Rectal smooth muscle tissue (tissue), 1 donor: ENCODE measurements at regions not wholly inside any gene's neighbourhood (a gene's known extent, or its start where the extent isn't known, plus 50 kb on each side); places are given as distances from the start of the nearest gene placed in this dataset.
A peak's percentile ranks its signal among the peaks of the same experiment; 100 is the strongest.
"Not testable (repeated sequence)": the region's sequence is repeated elsewhere in the genome, so short reads cannot be mapped to it uniquely, and the experiment has no call there.

Experiments
- H3K27ac ChIP-seq: one replicate; pipeline ENCODE4 v1.7.0; 2013; ENCODE audit warnings: low read depth, low read length, inconsistent platforms
- H3K27me3 ChIP-seq: one replicate; pipeline ENCODE4 v1.7.0; 2013; ENCODE audit warnings: low read length; ENCODE audit not compliant: control insufficient read depth, insufficient read depth
- H3K36me3 ChIP-seq: one replicate; pipeline ENCODE4 v1.7.0; 2013; ENCODE audit warnings: low read length; ENCODE audit not compliant: control insufficient read depth, insufficient read depth
- H3K4me1 ChIP-seq: one replicate; pipeline ENCODE4 v1.7.0; 2013; ENCODE audit warnings: low read length; ENCODE audit not compliant: control insufficient read depth, insufficient read depth
- H3K4me3 ChIP-seq: one replicate; pipeline ENCODE4 v1.7.0; 2013; ENCODE audit warnings: low read length
- H3K9ac ChIP-seq: one replicate; pipeline ENCODE4 v1.7.0; 2013; ENCODE audit warnings: low read length

DNA sequence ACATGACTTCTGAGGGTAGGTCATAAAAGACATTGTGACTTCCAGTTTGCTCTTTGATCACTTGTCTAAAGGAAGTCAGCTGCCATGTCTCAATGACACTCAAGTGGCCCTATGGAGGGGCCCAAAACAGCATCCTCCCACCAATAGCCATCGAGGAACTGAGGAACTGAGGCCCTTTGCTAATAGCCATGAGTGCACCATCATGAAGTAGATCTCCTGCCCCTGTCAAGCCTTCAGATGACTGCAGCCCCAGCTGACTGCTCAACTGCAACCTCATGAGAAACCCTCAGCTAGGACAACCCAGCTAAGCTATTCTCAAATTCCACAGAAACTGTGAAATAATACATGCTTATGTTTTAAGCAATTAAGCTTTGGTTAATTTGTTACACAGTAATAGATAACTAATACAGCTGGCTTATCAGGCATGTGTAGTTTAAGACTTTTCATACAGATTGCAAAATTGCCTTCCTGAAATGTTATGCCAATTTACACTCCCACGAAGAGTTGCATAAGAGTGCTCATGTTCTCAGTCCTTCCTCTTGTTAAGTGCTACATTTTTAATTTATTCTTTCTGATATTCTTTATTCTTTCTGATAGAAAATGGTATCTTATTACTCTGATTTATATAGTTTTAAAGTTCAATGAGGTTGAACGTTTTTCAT lies 105.6 kb upstream of the NDUFV2 start:
- no peaks in the 10 kb centered on the region for H3K27me3 ChIP-seq
- H3K27ac ChIP-seq, result no peak overlapping the region
- no peak overlapping the region for H3K4me3 ChIP-seq
- H3K4me1 ChIP-seq, result peaks cover 16% of the 10 kb centered on the region
- no peaks in the 10 kb centered on the region for H3K36me3 ChIP-seq
- no peak overlapping the region for H3K9ac ChIP-seq

DNA sequence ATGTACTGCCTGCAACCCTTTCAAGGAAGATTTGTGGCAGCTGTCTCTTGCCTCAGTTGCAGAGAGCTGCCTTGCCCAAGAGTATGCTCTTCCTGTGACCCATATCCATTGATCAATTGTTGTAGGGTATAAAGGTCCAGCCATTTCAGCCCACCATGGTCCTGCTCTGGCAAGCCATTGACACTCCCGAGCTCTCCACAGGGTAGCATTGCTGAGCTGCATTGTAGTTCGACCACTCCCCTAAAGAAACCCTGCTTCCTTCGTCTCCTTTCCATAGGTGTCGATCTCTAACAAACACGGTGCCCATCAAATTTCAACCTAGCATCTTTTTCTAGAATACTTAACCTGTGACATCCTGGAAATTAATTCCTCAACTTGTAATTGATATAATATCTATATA lies 104.9 kb upstream of the NDUFV2 start:
- Histone ChIP-seq H3K36me3 (no peaks in the 10 kb centered on the region), H3K9ac (no peak overlapping the region), H3K27me3 (no peaks in the 10 kb centered on the region), H3K27ac (no peak overlapping the region), H3K4me1 (peaks cover 16% of the 10 kb centered on the region), H3K4me3 (no peak overlapping the region)

DNA sequence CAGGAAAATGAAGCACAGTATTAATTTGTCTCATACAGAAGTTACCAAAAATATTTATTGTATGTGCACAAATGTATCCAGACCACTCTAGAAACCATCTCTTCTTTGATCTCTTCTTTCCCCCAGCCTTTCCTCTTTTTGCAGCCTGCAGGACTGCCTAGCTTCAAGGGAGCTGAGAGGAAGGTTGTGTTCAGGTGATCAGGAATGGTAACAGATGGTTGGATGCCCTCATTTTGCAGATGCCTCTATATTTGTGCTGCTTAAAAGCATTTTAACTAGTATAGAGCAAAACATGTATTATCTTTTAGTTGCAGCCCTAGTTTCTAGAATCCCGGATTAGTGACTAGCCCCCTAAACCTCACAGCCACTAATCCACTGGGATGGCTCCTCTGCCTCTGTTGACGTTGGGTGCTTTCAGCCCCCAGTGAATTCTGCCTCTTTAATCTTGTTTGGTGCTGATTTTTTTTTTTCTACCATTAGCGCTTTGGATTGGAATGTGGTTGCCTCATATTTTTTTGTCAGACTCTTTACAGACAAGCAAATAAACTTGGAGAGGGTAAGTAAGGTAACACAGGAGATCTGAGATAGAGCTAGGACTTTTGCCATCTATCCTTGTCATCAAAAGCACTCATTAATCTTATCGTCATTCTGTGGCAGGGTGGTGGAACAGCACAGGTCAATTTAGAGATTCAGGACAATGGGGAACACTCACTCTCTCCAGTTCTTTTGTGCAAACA lies 103.8 kb upstream of the NDUFV2 start:
- no peaks in the 10 kb centered on the region for H3K27me3 ChIP-seq
- H3K4me1 ChIP-seq, result peaks cover 16% of the 10 kb centered on the region
- H3K36me3 ChIP-seq, result no peaks in the 10 kb centered on the region
- H3K4me3 ChIP-seq, result no peak overlapping the region
- no peak overlapping the region for H3K9ac ChIP-seq
- H3K27ac ChIP-seq, result peak overlapping the region; percentile 4

DNA sequence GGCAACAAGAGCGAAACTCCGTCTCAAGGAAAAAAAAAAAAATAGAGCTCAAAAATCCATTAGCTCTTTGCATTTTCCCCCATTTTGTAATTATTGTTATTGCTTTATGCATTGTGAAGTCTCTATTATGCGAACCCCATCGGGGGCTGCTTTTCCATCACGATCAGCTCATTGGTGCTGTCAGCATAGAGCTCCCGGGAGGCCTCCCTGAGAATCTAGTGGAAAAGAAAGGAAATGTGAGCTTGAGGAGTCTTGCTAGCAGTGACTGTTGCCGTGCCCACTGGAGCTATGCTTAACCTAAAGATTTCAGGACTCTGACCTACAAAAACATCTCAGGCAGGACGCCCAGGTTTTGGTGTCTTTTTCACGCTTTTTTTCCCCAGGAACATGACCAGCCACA lies 102.6 kb upstream of the NDUFV2 start:
- Histone ChIP-seq H3K4me3 (no peak overlapping the region), H3K27ac (peak overlapping the region; percentile 73), H3K9ac (no peak overlapping the region), H3K36me3 (no peaks in the 10 kb centered on the region), H3K4me1 (peaks cover 16% of the 10 kb centered on the region), H3K27me3 (no peaks in the 10 kb centered on the region)

DNA sequence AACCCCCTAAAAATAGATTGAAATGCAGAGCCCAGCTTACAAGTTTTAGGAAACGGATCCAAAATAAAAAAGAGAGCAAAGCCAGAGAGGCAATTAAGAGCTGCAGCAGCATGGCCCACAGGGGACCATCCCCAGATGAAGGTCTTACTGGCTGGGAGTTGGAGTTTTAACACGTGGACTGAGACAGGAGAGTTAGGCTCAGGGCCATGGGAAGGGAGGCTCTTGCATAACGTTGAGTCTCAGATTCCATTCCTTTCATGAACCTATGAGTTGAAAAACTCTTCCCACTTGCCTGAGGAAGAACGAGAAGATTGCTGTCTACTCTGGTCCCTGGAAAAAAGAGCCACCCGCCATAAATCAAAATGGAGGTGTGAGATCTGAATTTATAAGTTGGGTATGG lies 101.8 kb upstream of the NDUFV2 start:
- no peak overlapping the region for H3K4me3 ChIP-seq
- no peaks in the 10 kb centered on the region for H3K27me3 ChIP-seq
- peak overlapping the region; percentile 80 for H3K27ac ChIP-seq
- H3K9ac ChIP-seq, result no peak overlapping the region
- H3K4me1 ChIP-seq, result peaks cover 16% of the 10 kb centered on the region
- no peaks in the 10 kb centered on the region for H3K36me3 ChIP-seq

DNA sequence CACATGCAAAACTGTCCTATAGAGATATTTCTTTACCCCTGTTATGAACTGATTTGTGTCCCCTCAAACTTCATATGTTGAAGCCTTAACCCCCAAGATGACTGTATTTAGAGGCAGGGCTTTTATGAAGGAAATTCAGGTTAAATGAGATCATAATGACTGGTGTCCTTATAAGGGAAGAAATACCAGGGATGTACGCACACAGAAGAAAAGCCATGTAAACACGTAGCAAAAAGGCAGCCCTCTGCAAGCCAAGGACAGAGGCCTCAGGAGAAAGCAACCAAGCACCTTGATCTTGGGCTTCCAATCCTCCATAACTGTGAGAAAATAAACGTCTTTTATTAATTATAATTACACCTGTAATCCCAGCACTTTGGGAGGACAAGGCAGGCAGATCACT lies 101.3 kb upstream of the NDUFV2 start:
- peak overlapping the region; percentile 80 for H3K27ac ChIP-seq
- H3K4me1 ChIP-seq, result peaks cover 16% of the 10 kb centered on the region
- no peaks in the 10 kb centered on the region for H3K36me3 ChIP-seq
- H3K4me3 ChIP-seq, result no peak overlapping the region
- no peaks in the 10 kb centered on the region for H3K27me3 ChIP-seq
- no peak overlapping the region for H3K9ac ChIP-seq

DNA sequence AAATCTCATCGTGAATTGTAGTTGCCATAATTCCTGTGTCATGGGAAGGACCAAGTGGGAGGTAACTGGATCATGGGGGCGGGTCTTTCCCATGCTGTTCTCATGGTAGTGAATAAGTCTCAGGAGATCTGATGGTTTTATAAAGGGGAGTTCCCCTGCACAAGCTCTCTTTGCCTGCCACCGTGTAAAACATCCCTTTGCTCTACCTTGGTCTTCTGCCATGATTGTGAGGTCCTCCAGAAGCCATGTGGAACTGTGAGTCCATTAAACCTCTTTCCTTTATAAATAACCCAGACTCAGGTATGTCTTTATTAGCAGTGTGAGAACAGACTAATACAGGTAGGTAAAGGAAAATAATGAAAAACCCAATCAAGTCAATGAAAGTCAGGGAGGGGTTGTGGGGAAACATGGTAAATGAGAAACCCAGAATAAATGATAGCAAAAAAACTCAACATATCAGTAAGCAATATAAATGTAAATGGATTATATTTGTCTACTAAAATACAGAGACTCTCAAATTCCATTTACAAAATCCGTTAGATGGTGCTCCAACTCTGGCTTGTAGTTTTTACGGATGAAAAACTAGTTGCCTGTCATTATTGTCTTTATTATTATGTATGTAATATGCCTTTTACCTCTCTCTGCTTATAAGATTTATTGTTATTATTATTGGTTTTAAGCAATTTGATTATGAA lies 98.9 kb upstream of the NDUFV2 start:
- Histone ChIP-seq H3K4me1 (peaks cover 16% of the 10 kb centered on the region), H3K9ac (no peak overlapping the region), H3K27me3 (no peaks in the 10 kb centered on the region), H3K4me3 (no peak overlapping the region), H3K36me3 (no peaks in the 10 kb centered on the region), H3K27ac (no peak overlapping the region)

DNA sequence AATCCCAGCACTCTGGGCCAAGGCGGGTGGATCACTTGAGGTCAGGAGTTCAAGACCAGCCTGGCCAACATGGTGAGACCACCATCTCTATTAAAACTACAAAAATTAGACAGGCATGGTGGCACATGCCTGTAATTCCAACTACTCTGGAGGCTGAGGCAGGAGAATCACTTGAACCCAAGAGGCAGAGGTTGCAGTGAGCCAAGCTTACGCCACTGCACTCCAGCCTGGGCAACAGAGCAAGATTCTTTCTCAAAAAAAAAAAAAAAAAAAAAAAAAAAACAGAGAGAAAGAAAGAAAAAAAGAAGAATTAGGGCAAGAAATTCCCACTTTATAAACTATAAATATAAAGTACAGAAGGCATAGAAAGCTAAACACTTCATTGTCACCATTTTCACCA lies 98.2 kb upstream of the NDUFV2 start:
- not testable (repeated sequence) for H3K36me3 ChIP-seq, H3K4me3 ChIP-seq, H3K9ac ChIP-seq, H3K27me3 ChIP-seq, H3K27ac ChIP-seq
- H3K4me1 ChIP-seq, result peaks cover 12% of the 10 kb centered on the region

DNA sequence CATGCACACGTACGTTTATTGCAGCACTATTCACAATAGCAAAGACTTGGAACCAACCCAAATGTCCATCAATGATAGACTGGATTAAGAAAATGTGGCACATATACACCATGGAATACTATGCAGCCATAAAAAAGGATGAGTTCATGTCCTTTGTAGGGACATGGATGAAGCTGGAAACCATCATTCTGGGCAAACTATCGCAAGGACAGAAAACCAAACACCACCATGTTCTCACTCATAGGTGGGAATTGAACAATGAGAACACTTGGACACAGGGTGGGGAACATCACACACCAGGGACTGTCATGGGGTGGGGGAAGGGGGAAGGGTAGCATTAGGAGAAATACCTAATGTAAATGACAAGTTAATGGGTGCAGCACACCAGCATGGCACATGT lies 94.8 kb upstream of the NDUFV2 start:
- H3K36me3 ChIP-seq, H3K4me3 ChIP-seq, H3K27ac ChIP-seq, H3K27me3 ChIP-seq, H3K4me1 ChIP-seq, H3K9ac ChIP-seq: not testable (repeated sequence)

DNA sequence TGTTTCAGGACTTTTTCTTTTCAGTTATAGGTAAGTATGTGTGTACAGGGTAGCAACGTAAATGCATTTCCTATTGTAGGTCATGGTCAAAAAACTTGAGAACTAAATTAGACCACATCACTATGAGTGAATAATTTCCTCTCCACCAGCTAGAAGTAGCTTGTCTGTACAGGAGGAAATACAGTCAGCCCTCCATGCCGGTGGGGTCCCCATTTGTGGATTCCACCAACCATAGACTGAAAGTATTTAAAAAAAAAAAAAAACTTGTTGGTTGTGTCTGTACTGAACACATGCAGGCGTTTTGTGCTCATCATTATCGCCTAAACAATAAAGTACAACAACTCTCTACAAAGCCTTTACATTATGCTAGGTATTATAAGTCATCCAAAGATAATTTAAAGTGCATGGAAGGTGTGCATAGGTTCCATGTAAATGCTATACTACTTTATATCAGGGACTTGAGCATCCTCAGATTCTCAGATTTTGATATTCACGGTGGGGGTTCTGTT lies 94.2 kb upstream of the NDUFV2 start:
- H3K9ac ChIP-seq, result no peak overlapping the region
- H3K27ac ChIP-seq, result no peak overlapping the region
- H3K27me3 ChIP-seq, result no peaks in the 10 kb centered on the region
- H3K36me3 ChIP-seq, result no peaks in the 10 kb centered on the region
- no peaks in the 10 kb centered on the region for H3K4me1 ChIP-seq
- H3K4me3 ChIP-seq, result no peak overlapping the region

DNA sequence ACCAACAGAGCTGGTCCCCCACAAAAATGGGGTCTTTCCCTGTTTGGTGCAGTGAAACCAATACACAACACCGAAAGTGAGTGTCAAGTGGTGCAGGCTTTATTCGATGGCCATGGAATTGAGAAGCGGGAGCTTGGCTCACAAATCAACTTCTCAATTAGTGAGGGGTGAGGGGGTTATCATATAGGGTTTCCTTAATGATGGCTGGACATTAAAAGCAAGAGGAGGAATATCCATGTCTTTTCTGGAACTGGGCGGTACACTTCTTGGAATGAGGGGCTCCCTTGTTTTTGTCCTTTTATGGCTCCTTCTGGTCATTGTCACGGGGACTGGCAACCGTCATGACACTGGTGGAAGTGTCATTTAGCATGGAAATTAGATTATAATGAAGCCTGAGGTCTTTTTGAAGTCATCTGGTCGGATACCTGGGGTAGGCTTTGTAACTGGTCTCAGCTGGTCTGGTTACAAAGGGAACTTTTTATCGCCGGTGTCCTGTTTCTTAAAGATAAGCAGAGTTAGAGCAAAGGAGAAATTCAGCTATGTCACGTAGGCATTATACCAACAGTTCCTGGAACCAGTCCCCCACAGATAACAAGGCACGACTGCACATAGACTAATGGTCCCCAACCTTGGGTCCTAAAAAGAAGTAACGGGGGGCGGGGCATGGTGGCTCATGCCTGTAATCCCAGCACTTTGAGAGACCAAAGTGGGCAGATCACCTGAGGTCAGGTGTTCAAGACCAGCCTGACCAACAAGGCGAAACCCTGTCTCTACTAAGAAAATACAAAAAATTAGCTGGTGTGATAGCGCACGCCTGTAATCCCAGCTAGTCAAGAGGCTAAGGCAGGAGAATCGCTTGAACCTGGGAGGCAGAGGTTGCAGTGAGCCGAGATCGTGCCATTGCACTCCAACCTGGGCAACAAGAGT lies 93.5 kb upstream of the NDUFV2 start:
- Histone ChIP-seq H3K27ac (no peak overlapping the region), H3K36me3 (no peaks in the 10 kb centered on the region), H3K9ac (no peak overlapping the region), H3K27me3 (no peaks in the 10 kb centered on the region), H3K4me1 (no peaks in the 10 kb centered on the region), H3K4me3 (no peak overlapping the region)
